ENCODE measurements at regions not wholly inside any gene's neighbourhood (a gene's known extent, or its start where the extent isn't known, plus 50 kb on each side); places are given as distances from the start of the nearest gene placed in this dataset.

DNA sequence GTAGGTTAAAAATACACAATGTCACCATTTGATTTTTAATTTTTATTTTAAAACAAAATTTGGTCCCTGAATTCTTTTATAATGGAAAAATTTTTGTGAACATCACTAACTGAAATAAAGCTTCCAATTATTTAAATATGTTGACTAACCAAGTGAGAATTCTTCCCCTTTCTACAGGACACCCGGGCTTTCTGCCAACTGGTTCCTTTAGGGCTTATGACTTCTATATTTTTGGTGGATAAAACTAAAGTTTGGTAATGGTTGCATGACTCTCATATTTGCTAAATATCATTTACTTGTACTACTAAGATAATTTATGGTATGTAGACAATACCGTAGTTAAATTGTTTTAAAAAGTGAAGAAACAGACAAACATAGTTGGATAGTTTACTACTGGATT, 291.0 kb upstream of the DOK6 start:
- DNase-seq (ENCODE audit: low read depth) = no peak

GRCh38 chr18:69120833-69121232, 279.9 kb upstream of the DOK6 start:
- DNase-seq (ENCODE audit: low read depth) = no peak

- DNase-seq (ENCODE audit: low read depth) = no peak
Measured at GRCh38 chr18:69123421-69123820, 277.3 kb upstream of the DOK6 start.

- no peak for DNase-seq (ENCODE audit: low read depth)
Measured at GRCh38 chr18:69127873-69128500, 272.7 kb upstream of the DOK6 start.

- DNase-seq (ENCODE audit: low read depth) = no peak
Measured at GRCh38 chr18:69128566-69128965, 272.1 kb upstream of the DOK6 start.

DNA sequence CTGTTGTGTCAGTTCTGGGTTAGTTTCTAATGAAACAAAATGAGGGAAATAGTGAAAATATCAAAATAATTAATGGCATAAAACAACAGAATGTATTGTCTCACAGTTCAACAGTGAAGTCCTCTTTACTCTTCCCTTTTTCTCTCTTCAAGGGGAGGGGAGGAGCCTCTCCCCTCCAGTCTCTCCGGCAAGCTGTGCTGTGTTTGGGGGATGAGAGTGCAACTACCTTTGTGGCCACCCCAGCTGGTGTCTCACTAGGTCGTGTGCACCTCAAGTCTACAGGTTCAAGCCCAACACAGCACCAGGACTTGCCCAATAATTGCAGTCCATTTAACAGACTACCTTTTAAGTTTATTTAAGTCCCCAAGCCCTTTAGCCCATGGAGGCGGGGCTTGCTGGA, 271.7 kb upstream of the DOK6 start:
- no peak for DNase-seq (ENCODE audit: low read depth)

GRCh38 chr18:69138088-69138487, 262.6 kb upstream of the DOK6 start:
- DNase-seq (ENCODE audit: low read depth) = no peak

GRCh38 chr18:69143084-69143483, 257.6 kb upstream of the DOK6 start:
- no peak for DNase-seq (ENCODE audit: low read depth)

DNA sequence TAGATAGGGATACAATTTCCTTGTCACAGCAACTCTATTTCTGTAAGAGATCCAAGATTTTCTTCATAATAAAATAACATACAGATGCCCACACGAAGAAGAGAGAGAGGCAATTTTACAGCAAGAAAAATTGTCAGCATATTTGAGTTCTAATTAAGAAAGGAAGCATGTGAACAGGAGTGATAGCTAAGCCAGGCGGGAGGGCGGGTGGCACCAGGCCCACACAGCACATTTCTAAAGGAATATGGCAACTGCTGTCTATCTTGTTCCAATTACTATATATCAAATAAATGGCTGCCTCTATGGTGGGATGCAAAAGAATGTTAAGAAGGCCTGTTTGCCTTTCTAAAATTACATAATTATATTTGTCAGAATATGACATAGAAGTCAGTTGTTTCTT, 248.3 kb upstream of the DOK6 start:
- no peak for DNase-seq (ENCODE audit: low read depth)

GRCh38 chr18:69157906-69158305, 242.8 kb upstream of the DOK6 start:
- no peak for DNase-seq (ENCODE audit: low read depth)

DNA sequence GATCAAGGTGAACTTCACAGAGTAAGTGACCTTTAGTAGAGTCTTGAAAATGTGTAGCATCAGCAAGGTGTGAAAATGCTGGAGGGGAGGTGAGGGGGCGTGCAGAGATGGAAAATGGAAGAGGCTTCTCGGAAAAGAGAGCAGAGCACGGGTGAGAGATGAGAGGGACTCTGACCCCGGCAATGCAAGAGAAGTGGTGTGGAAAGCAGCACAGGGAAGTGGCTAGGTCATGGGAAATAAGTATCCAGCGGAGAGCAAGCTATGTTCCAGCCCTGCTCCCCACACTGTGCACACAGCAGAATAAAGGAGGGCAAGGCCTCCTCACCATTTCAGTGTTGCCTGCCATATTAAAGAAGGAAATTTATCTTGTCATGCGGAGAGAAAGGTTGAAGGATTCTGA, 241.7 kb upstream of the DOK6 start:
- DNase-seq (ENCODE audit: low read depth) = no peak

GRCh38 chr18:69161383-69162028, 239.2 kb upstream of the DOK6 start:
- DNase-seq (ENCODE audit: low read depth) = no peak

GRCh38 chr18:69162649-69163048, 238.0 kb upstream of the DOK6 start:
- DNase-seq (ENCODE audit: low read depth) = no peak

GRCh38 chr18:69172046-69172445, 228.6 kb upstream of the DOK6 start:
- DNase-seq (ENCODE audit: low read depth) = no peak

DNA sequence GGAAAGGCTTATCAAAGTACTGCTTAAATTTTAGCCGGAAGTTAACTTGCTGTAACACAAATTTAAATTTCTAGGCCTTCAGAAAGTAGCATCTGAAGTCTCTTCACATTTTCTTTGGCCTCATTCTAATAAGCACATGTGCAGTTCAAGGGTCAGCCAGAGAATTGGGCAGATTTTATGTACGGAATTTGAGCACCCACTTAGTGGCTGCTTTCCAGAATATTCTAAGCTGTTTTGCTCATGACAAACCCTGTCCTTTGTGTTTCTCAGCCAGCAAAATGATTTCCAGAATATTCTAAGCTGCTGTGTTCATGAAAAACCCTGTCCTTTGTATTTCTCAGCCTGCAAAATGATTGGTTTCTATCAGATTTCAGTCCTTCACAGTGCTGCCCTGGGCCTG, 225.0 kb upstream of the DOK6 start:
- DNase-seq (ENCODE audit: low read depth) = no peak

DNA sequence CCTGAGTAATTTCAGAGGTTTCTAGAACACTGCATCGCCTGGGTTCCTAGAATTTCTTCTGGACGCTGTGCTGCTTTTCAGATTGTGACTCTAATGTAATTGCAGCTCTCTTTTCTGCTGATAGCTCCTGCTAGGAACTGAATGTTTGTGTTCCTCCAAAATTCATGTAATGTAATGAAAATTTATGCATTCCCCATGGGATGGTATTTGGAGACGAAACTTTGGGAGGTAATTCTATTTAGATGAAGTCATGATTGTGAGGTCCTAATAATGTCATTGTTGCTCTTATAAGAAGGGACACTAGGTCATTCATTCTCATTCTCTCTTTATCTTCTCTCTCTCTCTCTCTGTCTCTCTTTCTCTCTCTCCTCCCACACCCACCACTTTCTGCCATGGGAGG, 223.9 kb upstream of the DOK6 start:
- DNase-seq (ENCODE audit: low read depth) = no peak

- DNase-seq (ENCODE audit: low read depth) = no peak
Measured at GRCh38 chr18:69177702-69178101, 223.0 kb upstream of the DOK6 start.

GRCh38 chr18:69186162-69186561, 214.5 kb upstream of the DOK6 start:
- no peak for DNase-seq (ENCODE audit: low read depth)

- no peak for DNase-seq (ENCODE audit: low read depth)
Measured at GRCh38 chr18:69196336-69196735, 204.4 kb upstream of the DOK6 start.

GRCh38 chr18:69205925-69206324, 194.8 kb upstream of the DOK6 start:
- no peak for DNase-seq (ENCODE audit: low read depth)

DNA sequence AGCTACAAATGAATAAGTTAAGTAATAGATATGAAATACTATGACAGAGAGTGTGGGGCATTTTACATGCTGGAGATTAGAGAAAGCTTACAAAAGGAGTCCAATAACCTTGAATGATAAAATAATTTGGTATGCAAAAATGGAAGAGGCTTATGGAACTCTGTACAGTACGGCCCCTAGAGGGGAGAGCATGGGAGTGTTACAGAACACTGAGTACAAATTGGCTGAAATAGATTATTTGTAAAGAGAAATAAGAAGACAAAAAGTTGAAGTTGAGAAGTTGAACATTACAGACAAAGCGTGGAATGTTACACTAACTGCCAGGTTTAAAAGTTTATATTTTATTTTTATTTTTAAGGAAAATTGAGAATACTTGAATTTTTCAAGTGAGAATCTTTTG, 192.1 kb upstream of the DOK6 start:
- no peak for DNase-seq (ENCODE audit: low read depth)

DNA sequence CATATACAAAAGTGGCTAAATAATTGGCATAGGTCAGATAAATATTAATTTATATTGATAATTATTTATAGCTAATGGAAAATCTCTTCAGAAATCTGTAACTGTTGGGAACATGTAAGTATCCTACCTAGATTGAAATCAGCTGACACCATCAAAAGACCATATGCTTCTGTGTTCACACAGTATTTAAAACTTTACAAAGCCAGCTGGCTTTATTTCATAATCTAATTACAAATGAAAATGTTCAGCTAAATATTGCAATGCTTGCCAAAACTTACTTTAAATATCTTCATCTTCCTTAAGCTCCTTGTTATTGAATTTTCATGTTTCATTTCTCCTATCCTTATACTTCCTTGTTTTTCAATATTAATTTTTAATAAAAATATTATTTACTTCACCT, 190.9 kb upstream of the DOK6 start:
- DNase-seq (ENCODE audit: low read depth) = no peak

- no peak for DNase-seq (ENCODE audit: low read depth)
Measured at GRCh38 chr18:69213842-69214241, 186.8 kb upstream of the DOK6 start.

GRCh38 chr18:69215161-69215560, 185.5 kb upstream of the DOK6 start:
- DNase-seq (ENCODE audit: low read depth) = no peak
